VCaP (cell line): ENCODE measurements at regions not wholly inside any gene's neighbourhood (a gene's known extent, or its start where the extent isn't known, plus 50 kb on each side); places are given as distances from the start of the nearest gene placed in this dataset.

Experiments used
- H3K27ac ChIP-seq: fragments of 450-650 bp; 2 replicates; pipeline ENCODE4 v1.5.1; 2017
- CTCF ChIP-seq: fragments of 450-650 bp; conservative IDR thresholded peaks from 2 replicates; pipeline ENCODE4 v1.5.1; 2017; ENCODE audit warnings: mild to moderate bottlenecking, moderate library complexity

- TF ChIP-seq CTCF: no peak
- H3K27ac ChIP-seq: no peak overlapping the region
Observed at GRCh38 chr1:224791362-224791941, 138.0 kb upstream of the DNAH14 start.

GRCh38 chr1:224795591-224795990 is 133.9 kb upstream of the DNAH14 start:
- H3K27ac ChIP-seq: no peak overlapping the region
- no peak for TF ChIP-seq CTCF

DNA sequence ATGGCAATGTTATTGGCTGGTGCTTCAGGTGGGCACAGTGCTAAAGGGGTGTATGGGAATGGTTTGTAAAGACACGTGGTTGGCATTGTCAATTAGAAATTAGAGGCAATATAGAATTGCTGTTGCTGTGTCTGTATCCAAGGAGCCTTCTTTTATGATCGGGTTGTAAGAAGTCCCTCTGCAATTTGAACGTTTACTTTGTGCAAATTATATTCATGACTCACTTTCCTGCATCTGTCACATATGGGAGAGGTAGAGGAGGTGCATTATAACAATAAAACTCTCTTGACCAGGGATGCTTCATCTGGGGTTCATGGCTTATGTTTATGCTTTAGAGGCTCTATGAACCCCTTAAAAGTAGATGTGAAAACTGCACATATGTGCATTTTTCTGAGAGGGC is 130.4 kb upstream of the DNAH14 start:
- H3K27ac ChIP-seq: no peak overlapping the region
- no peak for TF ChIP-seq CTCF

DNA sequence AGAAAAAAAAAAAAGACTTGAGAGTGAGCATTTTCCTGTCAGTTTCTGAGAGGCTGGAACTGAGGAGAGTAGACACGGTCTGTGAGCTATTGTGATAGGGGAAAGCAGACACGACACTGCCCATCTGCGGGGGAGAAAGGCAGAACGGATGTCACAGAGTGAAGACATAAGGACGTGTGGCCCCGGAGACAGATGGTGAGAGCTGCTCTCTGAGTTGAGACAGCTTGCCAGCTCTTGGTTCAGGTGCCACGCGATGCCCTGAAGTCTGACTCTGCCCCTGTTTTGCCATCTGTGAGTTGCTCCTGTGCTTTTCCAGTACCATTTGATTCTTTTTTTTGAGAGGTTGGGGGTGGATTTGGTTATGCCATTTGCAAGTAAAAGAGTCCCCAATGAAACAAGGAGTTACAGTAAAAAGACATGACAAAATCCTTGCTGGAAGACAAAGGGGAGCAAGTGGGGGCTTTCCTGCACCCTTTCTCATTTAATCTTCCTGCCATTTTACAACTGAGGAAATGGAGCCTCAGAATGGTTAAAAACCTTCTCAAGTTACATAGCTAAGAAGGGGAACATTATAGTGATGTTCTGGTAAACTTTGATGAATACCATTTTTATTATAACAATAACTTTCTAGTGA is 128.9 kb upstream of the DNAH14 start:
- no peak for TF ChIP-seq CTCF
- no peak overlapping the region for H3K27ac ChIP-seq

DNA sequence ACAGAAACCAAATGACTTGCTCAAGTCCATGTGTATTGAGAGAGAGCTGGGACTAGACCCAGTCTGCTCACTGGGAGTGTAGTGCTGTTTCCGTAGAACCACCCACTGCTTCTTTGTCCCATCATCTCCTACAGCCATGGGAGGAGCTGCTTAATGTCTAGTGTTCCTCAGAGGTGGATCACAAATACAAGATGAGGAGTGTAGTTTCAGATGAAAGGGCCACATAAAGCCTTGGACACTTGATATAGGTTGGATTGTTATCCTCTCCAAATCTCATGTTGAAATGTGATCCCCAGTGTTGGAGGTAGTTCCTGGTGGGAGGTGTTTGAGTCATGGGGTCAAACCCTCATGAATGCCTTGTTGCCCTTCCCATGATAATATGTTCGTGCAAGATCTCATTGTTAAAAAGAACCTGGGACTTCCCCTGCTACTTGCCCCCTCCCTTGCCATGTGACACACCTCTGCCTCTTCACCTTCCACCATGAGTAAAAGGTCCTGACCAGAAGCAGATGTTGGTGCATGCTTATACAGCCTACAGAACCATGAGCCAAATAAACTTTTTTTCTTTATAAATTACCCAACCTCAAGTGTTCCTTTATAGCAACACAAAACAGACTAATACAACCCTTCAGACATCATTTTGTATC is 127.5 kb upstream of the DNAH14 start:
- no peak for TF ChIP-seq CTCF
- H3K27ac ChIP-seq: no peak overlapping the region

- TF ChIP-seq CTCF: no peak
- no peak overlapping the region for H3K27ac ChIP-seq
Observed at GRCh38 chr1:224802617-224803016, 126.9 kb upstream of the DNAH14 start.

- no peak for TF ChIP-seq CTCF
- H3K27ac ChIP-seq: no peak overlapping the region
Observed at GRCh38 chr1:224804220-224804619, 125.3 kb upstream of the DNAH14 start.
